ENCODE measurements at regions not wholly inside any gene's neighbourhood (a gene's known extent, or its start where the extent isn't known, plus 50 kb on each side); places are given as distances from the start of the nearest gene placed in this dataset.

DNA sequence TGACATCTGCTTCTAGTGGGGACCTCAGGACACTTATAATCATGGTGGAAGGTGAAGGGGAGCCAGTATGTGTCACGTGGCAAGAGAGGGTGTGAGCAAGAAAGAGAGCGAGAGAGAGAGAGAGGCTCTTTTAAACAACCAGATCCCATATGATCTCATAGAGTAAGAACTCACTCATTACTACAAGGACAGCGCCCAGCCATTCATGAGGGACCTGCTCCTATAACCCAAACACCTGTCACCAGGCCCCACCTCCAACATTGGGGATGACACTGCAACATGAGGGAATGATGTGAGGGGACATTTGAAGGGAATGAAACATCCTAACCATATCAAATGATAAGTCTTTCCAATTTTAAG, 427.5 kb downstream of the EFNA5 start:
- ATAC-seq (replicated peaks in 1 of 2) (no peak), DNase-seq (no peak)
- no peaks in the 10 kb centered on the region for H3K36me3 Mint-ChIP-seq (ENCODE audit: insufficient read depth in 2 of 2)
- no peaks in the 10 kb centered on the region for H3K4me1 Mint-ChIP-seq (ENCODE audit: low read depth)
- no peak overlapping the region for H3K27ac Mint-ChIP-seq
- peaks cover 3 to 8% of the 10 kb centered on the region in 2 donors for H3K9me3 Mint-ChIP-seq
- H3K27me3 Mint-ChIP-seq (ENCODE audit: low read depth), result peaks cover 2% of the 10 kb centered on the region
- no peak overlapping the region for H3K4me3 Mint-ChIP-seq

DNA sequence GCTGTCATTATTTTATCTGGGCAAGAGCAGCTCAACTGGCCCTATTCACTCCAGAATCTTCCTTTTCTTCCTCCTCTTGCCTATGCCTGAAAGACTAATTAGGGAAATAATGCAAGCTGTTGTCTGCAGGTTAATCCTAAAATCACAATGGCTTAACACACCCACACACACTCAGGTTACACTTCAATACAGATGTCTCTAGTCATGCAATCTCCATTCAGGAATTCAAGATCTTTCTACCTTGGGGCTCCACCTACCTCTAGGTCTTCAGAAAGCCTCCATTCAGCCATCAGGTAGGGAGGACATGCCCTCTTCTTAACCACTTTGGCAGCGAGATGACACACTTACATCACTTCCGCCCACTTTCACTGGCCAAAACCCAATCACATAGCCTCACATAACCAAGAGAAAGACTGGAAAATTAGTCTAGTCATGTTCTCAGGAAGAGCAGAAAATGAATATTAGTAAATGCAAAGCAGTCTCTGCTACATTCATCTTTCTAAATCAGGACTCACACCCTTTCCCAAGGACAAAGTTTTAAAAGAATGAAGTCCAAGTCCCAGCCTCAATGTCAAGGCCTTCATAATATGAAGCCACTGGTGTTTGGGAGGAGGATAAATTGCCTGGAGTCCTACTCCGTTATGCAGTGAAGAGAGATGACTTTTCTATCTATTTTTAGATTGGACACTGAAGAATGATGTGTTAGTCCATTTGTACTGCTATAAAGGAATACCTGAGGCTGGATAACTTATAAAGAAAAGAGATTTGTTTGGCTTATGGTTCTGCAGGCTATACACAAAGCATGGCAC, 428.1 kb downstream of the EFNA5 start:
- no peak overlapping the region for H3K4me3 Mint-ChIP-seq
- ATAC-seq (replicated peaks in 1 of 2), result no peak
- no peaks in the 10 kb centered on the region for H3K36me3 Mint-ChIP-seq (ENCODE audit: insufficient read depth in 2 of 2)
- peaks cover 3 to 12% of the 10 kb centered on the region in 2 donors for H3K9me3 Mint-ChIP-seq
- no peaks in the 10 kb centered on the region for H3K4me1 Mint-ChIP-seq (ENCODE audit: low read depth)
- peaks cover 8% of the 10 kb centered on the region for H3K27me3 Mint-ChIP-seq (ENCODE audit: low read depth)
- no peak overlapping the region for H3K27ac Mint-ChIP-seq
- DNase-seq, result no peak

DNA sequence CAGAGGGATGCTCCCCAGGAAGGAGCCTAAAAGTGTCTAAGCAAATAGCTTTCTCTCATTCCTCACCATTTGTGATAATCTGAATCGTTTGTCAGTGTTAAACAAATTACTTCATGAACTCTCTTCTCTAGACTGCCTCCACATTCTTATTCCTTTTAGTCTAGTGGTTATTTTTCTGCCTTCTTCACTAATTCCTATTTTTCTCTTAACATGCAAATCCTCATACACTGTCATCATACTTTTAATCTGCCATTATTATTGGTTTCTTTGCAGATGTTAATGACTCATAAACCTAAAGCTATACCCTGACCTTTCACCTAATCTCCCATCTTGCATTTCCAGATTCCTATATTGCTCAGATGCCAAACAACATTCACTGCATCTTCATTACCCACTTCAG, 428.9 kb downstream of the EFNA5 start:
- Mint-ChIP-seq H3K27me3 (ENCODE audit: low read depth) (peaks cover 9% of the 10 kb centered on the region), H3K4me3 (no peak overlapping the region), H3K27ac (no peak overlapping the region), H3K9me3 (peaks cover 3 to 12% of the 10 kb centered on the region in 2 donors), H3K36me3 (ENCODE audit: insufficient read depth in 2 of 2) (no peaks in the 10 kb centered on the region), H3K4me1 (ENCODE audit: low read depth) (no peaks in the 10 kb centered on the region)
- DNase-seq (no peak), ATAC-seq (replicated peaks in 1 of 2) (no peak)

DNA sequence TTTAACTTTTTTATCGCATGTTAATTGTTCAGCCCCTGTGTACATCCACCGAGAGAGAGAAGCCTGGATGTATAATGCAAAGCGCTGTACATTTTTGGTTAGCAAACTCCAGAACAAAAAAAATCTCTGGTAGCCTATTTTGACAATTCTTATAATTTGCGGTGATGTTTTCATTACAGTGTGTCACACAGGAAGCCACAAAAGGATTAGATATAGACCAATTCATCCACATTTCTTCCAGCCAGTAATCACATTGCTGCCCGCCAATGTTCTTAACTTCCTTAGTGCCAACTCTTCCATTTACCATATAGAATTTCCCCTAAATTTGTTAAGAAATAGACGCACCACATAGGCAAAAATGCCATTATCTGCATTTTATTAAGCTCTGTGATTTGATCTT, 435.6 kb downstream of the EFNA5 start:
- ATAC-seq (replicated peaks in 1 of 2) (no peak), DNase-seq (no peak)
- Mint-ChIP-seq H3K27me3 (ENCODE audit: low read depth) (peaks cover 9% of the 10 kb centered on the region), H3K4me1 (ENCODE audit: low read depth) (no peaks in the 10 kb centered on the region), H3K36me3 (ENCODE audit: insufficient read depth in 2 of 2) (no peaks in the 10 kb centered on the region), H3K27ac (no peak overlapping the region), H3K4me3 (no peak overlapping the region), H3K9me3 (peaks cover 4 to 5% of the 10 kb centered on the region in 2 donors)

DNA sequence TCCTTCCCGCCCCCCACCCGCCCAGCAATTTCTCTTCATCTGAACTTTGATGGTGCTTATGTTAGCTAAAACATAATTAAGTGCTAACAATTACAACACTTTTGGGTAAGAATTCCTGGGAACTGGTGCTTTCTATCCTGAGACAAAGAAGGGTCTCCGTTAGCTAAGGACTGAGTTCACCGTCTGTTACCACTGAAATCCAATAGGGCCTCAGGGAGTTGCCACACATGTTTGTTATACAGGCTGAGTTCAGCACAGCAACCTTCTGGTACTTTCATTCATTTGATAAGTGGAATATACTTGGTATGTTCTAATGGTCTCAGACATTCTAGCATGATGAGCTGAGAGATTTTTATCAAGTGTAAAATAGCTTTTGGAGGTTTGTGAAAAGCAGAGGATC, 437.9 kb downstream of the EFNA5 start:
- Mint-ChIP-seq H3K4me1 (ENCODE audit: low read depth) (no peaks in the 10 kb centered on the region), H3K27ac (no peak overlapping the region), H3K9me3 (peaks cover 2% of the 10 kb centered on the region in 2 donors), H3K4me3 (no peak overlapping the region), H3K36me3 (ENCODE audit: insufficient read depth in 2 of 2) (no peaks in the 10 kb centered on the region), H3K27me3 (ENCODE audit: low read depth) (peaks cover 3% of the 10 kb centered on the region)
- ATAC-seq (replicated peaks in 1 of 2), result no peak
- DNase-seq, result no peak

DNA sequence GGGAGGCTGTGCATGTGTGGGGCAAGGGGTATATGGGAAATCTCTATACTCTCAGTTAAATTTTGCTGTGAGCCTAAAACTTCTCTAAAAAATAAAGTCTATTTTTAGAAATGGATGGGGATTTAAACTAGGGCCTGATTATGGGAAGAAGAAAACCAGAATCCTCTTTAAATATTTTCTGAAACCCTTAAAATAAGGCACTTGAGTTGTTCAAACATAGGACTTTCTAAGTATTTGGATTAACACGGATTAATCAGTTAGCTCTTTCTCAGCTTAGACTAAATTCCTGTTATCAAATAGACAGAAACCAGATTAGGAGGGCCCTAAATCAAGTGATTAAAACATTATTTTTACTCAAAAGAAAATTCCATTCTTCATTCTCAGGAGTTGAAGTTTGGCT, 438.4 kb downstream of the EFNA5 start:
- no peak overlapping the region for H3K27ac Mint-ChIP-seq
- no peak for DNase-seq

DNA sequence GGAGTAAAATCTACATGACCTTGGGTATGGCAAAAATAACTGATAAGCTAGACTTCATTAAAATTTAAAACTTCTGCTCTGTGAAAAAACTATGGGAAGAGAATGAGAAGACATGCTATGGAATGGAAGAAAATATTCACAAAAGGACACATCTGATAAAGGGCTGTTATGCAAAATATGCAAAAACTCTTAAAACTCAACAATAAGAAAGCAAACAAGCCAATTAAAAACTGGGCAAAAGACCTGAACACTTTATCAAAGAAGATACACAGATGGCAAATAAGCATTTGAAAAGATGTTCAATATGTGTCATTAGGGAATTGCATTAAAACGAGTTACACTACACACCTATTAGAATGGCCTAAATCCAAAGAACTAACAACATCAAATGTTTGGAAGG, 439.5 kb downstream of the EFNA5 start:
- no peak overlapping the region for H3K27ac Mint-ChIP-seq
- H3K27me3 Mint-ChIP-seq (ENCODE audit: low read depth), result no peaks in the 10 kb centered on the region
- peaks cover 0 to 2% of the 10 kb centered on the region in 2 donors for H3K9me3 Mint-ChIP-seq
- ATAC-seq (replicated peaks in 1 of 2) (no peak), DNase-seq (no peak)
- no peaks in the 10 kb centered on the region for H3K36me3 Mint-ChIP-seq (ENCODE audit: insufficient read depth in 2 of 2)
- no peak overlapping the region for H3K4me3 Mint-ChIP-seq
- no peaks in the 10 kb centered on the region for H3K4me1 Mint-ChIP-seq (ENCODE audit: low read depth)

More for the DNA sequence above, 438.4 kb downstream of the EFNA5 start:
- H3K4me3 Mint-ChIP-seq, result no peak overlapping the region
- no peak for ATAC-seq (replicated peaks in 1 of 2)
- no peaks in the 10 kb centered on the region for H3K4me1 Mint-ChIP-seq (ENCODE audit: low read depth)
- H3K27me3 Mint-ChIP-seq (ENCODE audit: low read depth), result no peaks in the 10 kb centered on the region
- peaks cover 0 to 2% of the 10 kb centered on the region in 2 donors for H3K9me3 Mint-ChIP-seq
- H3K36me3 Mint-ChIP-seq (ENCODE audit: insufficient read depth in 2 of 2), result no peaks in the 10 kb centered on the region

DNA sequence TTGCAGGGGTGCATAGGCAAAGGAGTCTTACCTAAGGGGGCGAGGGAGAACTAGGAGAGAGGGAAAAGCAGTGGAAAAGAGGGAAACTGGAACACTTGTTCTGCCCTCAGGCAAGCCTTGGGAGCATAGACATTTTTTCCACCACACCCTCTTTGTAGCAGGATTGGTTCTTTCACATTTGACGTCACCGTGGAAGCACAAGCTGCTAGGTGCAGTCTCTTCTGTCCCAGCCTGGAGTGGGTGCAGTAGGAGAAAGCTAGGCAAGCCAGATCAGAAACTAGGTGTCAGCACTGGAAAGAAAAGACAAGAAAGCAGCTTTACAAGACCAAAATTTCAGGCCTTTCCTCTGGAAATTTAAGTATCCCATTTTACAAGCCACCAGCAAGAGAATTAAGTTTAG, 440.4 kb downstream of the EFNA5 start:
- peaks cover 0 to 2% of the 10 kb centered on the region in 2 donors for H3K9me3 Mint-ChIP-seq
- no peak overlapping the region for H3K4me3 Mint-ChIP-seq
- H3K27ac Mint-ChIP-seq, result no peak overlapping the region
- no peaks in the 10 kb centered on the region for H3K36me3 Mint-ChIP-seq (ENCODE audit: insufficient read depth in 2 of 2)
- H3K27me3 Mint-ChIP-seq (ENCODE audit: low read depth), result no peaks in the 10 kb centered on the region
- no peak for DNase-seq
- H3K4me1 Mint-ChIP-seq (ENCODE audit: low read depth), result no peaks in the 10 kb centered on the region
- ATAC-seq (replicated peaks in 1 of 2), result no peak

DNA sequence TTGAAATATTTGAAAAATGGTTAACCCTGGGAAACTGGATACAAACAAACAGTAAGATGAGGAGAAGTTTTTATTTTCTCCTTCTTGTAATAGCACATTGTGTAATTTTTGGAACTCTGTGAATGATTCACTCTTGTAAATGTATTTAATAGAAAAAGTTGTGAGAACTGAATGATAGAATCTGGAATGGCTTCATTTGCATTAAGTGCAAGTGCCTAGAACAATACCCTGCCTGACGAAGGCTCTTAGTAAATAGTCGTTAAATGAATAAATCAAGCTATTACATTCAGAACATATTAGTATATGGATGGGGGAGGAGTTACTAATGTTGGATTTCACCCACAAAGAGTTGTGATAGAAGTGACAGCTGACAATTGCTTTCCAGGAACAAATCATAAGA, 442.5 kb downstream of the EFNA5 start:
- H3K27me3 Mint-ChIP-seq (ENCODE audit: low read depth), result no peaks in the 10 kb centered on the region
- no peaks in the 10 kb centered on the region for H3K4me1 Mint-ChIP-seq (ENCODE audit: low read depth)
- peaks cover 0 to 1% of the 10 kb centered on the region in 2 donors for H3K9me3 Mint-ChIP-seq
- H3K4me3 Mint-ChIP-seq, result no peak overlapping the region
- H3K36me3 Mint-ChIP-seq (ENCODE audit: insufficient read depth in 2 of 2), result no peaks in the 10 kb centered on the region
- ATAC-seq (replicated peaks in 1 of 2), result no peak
- no peak for DNase-seq
- no peak overlapping the region for H3K27ac Mint-ChIP-seq

DNA sequence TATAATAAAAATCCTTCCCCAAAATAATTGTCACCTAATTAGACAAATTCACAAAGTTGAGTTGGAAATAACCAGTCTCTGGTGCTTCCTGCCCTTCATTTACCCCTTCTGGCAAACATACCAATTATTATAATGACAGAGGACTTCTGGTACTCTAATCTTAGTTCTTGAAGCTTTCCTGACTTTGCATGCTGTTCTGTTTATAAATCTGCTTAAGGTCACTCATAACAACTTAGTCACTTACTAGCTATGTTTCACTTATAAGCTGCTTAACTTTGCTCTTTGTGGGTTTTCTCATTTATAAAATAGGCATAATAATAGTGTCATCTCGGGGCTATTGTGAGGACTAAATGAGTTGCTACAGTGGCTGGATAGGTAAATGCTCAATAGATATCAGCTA, 446.5 kb downstream of the EFNA5 start:
- H3K4me1 Mint-ChIP-seq (ENCODE audit: low read depth), result no peaks in the 10 kb centered on the region
- no peak for ATAC-seq (replicated peaks in 1 of 2)
- no peak overlapping the region for H3K27ac Mint-ChIP-seq
- no peak for DNase-seq
- H3K36me3 Mint-ChIP-seq (ENCODE audit: insufficient read depth in 2 of 2), result no peaks in the 10 kb centered on the region
- no peaks in the 10 kb centered on the region for H3K27me3 Mint-ChIP-seq (ENCODE audit: low read depth)
- H3K4me3 Mint-ChIP-seq, result no peak overlapping the region
- peaks cover 0 to 1% of the 10 kb centered on the region in 2 donors for H3K9me3 Mint-ChIP-seq

DNA sequence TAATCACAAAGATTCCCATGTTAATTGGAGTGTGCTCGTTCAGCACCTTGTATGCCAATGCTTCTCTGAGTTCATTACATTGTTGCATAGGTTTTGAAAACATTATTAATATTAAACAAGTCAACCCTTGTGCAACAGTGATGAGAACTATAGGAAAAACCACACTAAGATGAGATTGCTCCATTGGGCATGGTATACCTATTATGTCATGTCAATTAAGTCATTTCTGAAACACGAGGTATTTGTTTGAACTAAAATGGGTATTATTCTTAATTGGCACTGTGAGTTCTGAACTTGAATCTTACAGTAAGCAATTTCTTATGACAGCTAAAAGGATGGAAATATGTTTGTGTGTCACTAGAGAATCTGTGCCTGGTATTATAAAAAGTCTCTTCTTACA, 447.7 kb downstream of the EFNA5 start:
- Mint-ChIP-seq H3K27me3 (ENCODE audit: low read depth) (no peaks in the 10 kb centered on the region), H3K36me3 (ENCODE audit: insufficient read depth in 2 of 2) (no peaks in the 10 kb centered on the region), H3K27ac (no peak overlapping the region), H3K9me3 (peaks cover 0 to 1% of the 10 kb centered on the region in 2 donors), H3K4me3 (no peak overlapping the region), H3K4me1 (ENCODE audit: low read depth) (no peaks in the 10 kb centered on the region)
- DNase-seq, result no peak
- no peak for ATAC-seq (replicated peaks in 1 of 2)

DNA sequence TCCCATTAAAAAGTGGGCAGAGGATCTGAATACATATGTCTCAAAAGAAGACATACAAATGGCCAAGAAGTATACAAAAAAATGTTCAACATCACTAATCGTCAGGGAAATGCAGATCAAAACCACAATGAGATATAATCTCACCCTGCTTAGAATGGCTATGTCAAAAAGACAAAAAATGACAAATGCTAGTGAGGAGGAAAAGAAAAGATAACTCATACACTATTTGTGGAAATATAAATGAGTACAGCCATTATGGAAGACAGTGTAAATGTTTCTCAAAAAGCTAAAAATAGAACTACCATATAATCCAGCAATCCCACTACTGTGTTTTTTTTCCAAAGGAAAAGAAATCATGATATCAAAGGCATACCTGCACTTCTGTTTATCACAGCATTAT, 450.7 kb downstream of the EFNA5 start:
- ATAC-seq (replicated peaks in 1 of 2) (no peak), DNase-seq (no peak)
- Mint-ChIP-seq H3K27ac (no peak overlapping the region), H3K4me3 (no peak overlapping the region), H3K9me3 (peaks cover 0 to 1% of the 10 kb centered on the region in 2 donors), H3K36me3 (ENCODE audit: insufficient read depth in 2 of 2) (no peaks in the 10 kb centered on the region), H3K27me3 (ENCODE audit: low read depth) (no peaks in the 10 kb centered on the region), H3K4me1 (ENCODE audit: low read depth) (no peaks in the 10 kb centered on the region)

DNA sequence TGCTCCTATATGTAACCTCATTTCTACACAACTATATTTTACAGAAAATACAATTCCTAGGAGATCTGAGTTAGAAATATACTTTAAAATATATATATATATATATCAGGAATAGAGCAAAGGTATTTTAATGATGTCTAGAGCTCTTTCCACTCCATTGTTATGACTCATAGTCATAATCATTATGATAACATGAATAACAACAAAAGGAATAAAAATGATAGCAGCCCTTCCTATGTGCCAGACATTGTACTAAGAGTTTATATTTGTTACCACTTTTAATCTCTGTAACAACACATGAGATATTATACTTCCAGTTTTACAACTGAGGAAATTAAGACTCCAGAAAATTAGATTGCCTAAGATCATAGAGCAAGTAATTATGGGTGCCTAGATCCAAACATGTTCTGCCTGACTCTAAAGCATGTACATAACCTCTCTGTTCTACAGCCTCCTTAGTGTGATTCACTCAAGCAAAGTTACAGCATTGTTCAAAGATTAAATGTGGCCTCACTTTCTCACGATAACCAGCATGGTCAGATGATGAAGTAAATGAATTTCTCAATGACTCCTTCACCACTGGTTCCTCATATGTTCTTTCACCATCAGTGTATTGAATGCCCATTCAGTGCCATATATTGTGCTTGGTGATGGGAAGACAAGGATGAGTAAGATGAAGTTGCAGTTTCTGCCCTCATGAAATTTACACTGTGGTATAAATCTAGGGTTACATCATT, 452.1 kb downstream of the EFNA5 start:
- H3K27me3 Mint-ChIP-seq (ENCODE audit: low read depth), result no peaks in the 10 kb centered on the region
- H3K27ac Mint-ChIP-seq, result no peak overlapping the region
- ATAC-seq (replicated peaks in 1 of 2) (no peak), DNase-seq (no peak)
- no peaks in the 10 kb centered on the region for H3K36me3 Mint-ChIP-seq (ENCODE audit: insufficient read depth in 2 of 2)
- no peak overlapping the region for H3K4me3 Mint-ChIP-seq
- no peaks in the 10 kb centered on the region for H3K9me3 Mint-ChIP-seq
- no peaks in the 10 kb centered on the region for H3K4me1 Mint-ChIP-seq (ENCODE audit: low read depth)

DNA sequence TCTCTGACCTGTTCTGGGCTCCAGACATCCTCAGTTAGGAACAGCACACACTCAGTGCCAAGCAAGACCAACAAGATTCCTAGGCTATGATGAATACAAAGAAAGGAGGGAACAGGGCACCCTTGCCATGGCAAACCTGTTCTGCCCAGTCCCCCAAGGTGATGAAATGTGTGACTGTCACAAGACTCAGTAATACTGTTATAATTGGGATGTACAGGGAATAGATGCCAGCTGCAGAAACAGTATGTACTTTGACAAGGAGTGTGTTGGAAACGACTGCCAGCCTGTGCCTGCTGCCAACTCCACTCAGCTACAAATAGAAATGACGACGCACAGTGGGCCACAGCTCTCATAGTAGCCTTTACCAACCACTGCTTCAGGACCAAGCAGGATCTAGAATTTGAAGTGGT, 453.0 kb downstream of the EFNA5 start:
- DNase-seq (no peak), ATAC-seq (replicated peaks in 1 of 2) (no peak)
- Mint-ChIP-seq H3K4me1 (ENCODE audit: low read depth) (no peaks in the 10 kb centered on the region), H3K27ac (no peak overlapping the region), H3K9me3 (no peaks in the 10 kb centered on the region), H3K27me3 (ENCODE audit: low read depth) (no peaks in the 10 kb centered on the region), H3K36me3 (ENCODE audit: insufficient read depth in 2 of 2) (no peaks in the 10 kb centered on the region), H3K4me3 (no peak overlapping the region)

Measured in activated T-cell treated with anti-CD3 and anti-CD28 coated beads, Interleukin-2, amount 50 U/mL, for 72 hours (primary cell).